ACC112 (cell line): ENCODE measurements at regions not wholly inside any gene's neighbourhood (a gene's known extent, or its start where the extent isn't known, plus 50 kb on each side); places are given as distances from the start of the nearest gene placed in this dataset.
A peak's percentile ranks its signal among the peaks of the same experiment; 100 is the strongest.

Experiments
- H2AFZ ChIP-seq: fragments of 200-600 bp; sonication (generic); one replicate; pipeline ENCODE4 v1.6.0; 2017; ENCODE audit warnings: antibody characterized with exemption, low read length; ENCODE audit not compliant: unreplicated experiment
- H3K27ac ChIP-seq: fragments of 200-600 bp; sonication (generic); 2 replicates; pipeline ENCODE4 v1.5.1; 2014; ENCODE audit warnings: low read depth, mild to moderate bottlenecking, antibody characterized with exemption, low read length, moderate library complexity
- H3K27me3 ChIP-seq: fragments of 200-600 bp; sonication (generic); 2 replicates; pipeline ENCODE4 v1.6.1; 2014; ENCODE audit warnings: mild to moderate bottlenecking, antibody characterized with exemption, low read length, moderate library complexity, mixed read lengths; ENCODE audit not compliant: insufficient read depth
- H3K36me3 ChIP-seq: fragments of 200-600 bp; sonication (generic); 2 replicates; pipeline ENCODE4 v1.6.1; 2016; ENCODE audit warnings: mild to moderate bottlenecking, antibody characterized with exemption, low read length, moderate library complexity, mixed read lengths; ENCODE audit not compliant: insufficient read depth
- H3K4me1 ChIP-seq: fragments of 200-600 bp; sonication (generic); one replicate; pipeline ENCODE4 v1.6.1; 2016; ENCODE audit warnings: low read length, mixed read lengths; ENCODE audit not compliant: insufficient read depth, unreplicated experiment, control insufficient read depth
- H3K4me3 ChIP-seq: fragments of 200-600 bp; sonication (generic); 2 replicates; pipeline ENCODE4 v1.5.1; 2014; ENCODE audit warnings: mild to moderate bottlenecking, low read depth, low read length
- H3K79me2 ChIP-seq: fragments of 200-600 bp; sonication (generic); one replicate; pipeline ENCODE4 v1.6.0; 2016; ENCODE audit warnings: low read length; ENCODE audit not compliant: control insufficient read depth, unreplicated experiment, insufficient read depth

DNA sequence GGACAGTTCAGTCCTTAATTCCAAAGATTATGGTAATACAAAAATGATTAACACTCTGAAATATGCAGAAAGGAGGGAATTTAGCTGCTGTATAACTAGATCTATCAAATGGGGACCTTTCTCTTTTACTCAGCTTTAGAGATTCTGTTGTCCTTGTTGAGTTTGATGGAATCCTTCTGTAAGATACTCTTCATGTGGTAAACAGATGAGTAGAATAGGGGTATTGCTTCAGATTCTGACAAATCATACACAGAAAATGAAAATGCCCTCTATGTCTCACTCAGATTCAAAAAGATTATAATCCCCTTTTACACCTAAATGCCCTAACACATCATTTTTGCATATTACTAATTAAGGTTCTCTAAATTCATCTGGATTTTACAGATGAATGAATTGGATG is 50.7 kb downstream of the ARHGAP35 start:
- H3K4me1 ChIP-seq = peaks cover 41% of the 10 kb centered on the region
- H2AFZ ChIP-seq = no peak overlapping the region
- H3K36me3 ChIP-seq = no peaks in the 10 kb centered on the region
- no peak overlapping the region for H3K4me3 ChIP-seq
- H3K27me3 ChIP-seq = no peaks in the 10 kb centered on the region
- H3K79me2 ChIP-seq = peaks cover 74% of the 10 kb centered on the region
- no peak overlapping the region for H3K27ac ChIP-seq

DNA sequence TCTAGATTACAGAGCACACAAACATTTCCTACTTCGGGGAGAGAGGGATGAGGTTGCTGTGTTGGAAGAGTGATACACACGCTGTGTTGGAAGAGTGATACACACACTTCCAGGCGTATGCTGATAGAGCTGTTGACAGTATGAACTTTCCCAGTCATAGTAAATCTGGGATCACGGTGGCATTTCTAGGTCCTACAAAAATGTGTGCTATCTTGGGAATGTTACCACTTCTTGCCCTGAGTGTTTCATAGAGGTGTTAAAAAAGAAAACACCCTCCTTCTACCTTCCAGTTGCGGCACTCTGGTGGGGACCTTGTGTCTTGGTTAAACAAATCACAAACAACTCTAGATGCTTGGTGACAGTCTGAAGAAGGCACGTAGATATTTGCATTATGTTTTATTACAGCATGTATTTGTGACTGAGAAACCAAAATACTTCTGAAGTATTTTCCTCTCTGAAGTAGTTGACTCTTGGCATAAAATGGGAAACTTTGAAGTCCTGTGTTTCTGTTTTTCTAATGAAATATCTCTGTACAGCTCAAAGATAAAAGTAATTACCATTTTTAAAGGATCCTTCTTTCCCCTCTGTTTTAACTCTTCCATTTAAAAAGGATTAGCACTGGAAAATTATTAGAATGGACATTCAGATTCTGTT is 52.5 kb downstream of the ARHGAP35 start:
- H2AFZ ChIP-seq = no peak overlapping the region
- peak overlapping the region; percentile 13 for H3K4me3 ChIP-seq
- H3K27ac ChIP-seq = peak overlapping the region; percentile 63
- H3K4me1 ChIP-seq = peaks cover 41% of the 10 kb centered on the region
- no peaks in the 10 kb centered on the region for H3K36me3 ChIP-seq
- H3K27me3 ChIP-seq = no peaks in the 10 kb centered on the region
- H3K79me2 ChIP-seq = peaks cover 79% of the 10 kb centered on the region

DNA sequence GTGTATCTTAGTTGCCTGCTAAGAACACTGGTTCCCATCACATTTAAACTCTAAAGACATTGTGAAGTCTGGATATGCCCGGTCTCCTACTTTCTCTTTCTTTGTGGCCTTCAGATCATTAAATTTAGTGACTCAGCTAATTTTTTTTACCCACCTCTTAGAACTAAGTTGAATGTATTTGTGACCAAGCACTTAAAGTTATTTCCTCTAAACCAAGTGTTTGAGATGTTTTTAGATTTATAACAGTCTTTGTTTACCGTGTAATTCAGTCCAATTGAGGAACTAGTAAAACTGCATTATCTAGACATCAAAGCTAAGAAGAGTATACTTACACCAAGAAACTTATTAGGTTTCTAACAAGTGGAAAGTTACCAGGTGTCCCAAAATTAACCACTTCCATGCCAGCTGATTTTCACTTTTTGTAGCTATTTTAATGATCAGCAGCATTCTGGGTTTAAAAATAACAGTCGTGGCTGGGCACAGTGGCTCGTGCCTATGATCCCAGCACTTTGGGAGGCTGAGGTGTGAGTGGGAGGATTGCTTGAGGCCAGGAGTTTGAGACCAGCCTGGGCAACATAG is 53.1 kb downstream of the ARHGAP35 start:
- Histone ChIP-seq H3K4me3 (peak overlapping the region; percentile 13), H3K4me1 (peaks cover 43% of the 10 kb centered on the region), H3K79me2 (peaks cover 79% of the 10 kb centered on the region), H2AFZ (no peak overlapping the region), H3K27me3 (no peaks in the 10 kb centered on the region), H3K36me3 (0 out of 2 replicates have a peak, but pooled peaks cover 6% of the 10 kb centered on the region), H3K27ac (peak overlapping the region; percentile 63)

DNA sequence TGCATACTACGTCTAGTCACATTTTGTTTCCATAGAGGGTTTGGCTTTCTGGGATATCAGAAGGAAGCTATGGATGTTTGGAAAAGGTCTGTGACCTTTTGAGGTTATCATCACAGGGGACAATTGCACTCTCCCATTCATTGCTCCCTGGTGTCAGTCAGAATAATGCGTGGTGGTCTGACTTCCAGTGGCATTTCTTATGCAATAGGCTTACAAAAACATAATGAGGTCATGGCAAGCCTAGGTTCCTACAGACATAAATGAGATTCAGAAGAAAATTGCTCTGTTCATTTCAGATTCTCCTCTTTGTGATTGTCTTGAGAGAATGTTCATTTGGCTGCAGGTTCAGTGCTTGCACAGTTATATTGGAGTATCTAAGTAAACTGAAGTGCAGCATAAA is 54.6 kb downstream of the ARHGAP35 start:
- peaks cover 16% of the 10 kb centered on the region; the same call in 1 of the 2 replicates for H3K36me3 ChIP-seq
- peaks cover 85% of the 10 kb centered on the region for H3K79me2 ChIP-seq
- no peak overlapping the region for H3K4me3 ChIP-seq
- no peak overlapping the region for H2AFZ ChIP-seq
- no peaks in the 10 kb centered on the region for H3K27me3 ChIP-seq
- H3K27ac ChIP-seq = no peak overlapping the region; the same call in 1 of the 2 replicates
- H3K4me1 ChIP-seq = peaks cover 42% of the 10 kb centered on the region

DNA sequence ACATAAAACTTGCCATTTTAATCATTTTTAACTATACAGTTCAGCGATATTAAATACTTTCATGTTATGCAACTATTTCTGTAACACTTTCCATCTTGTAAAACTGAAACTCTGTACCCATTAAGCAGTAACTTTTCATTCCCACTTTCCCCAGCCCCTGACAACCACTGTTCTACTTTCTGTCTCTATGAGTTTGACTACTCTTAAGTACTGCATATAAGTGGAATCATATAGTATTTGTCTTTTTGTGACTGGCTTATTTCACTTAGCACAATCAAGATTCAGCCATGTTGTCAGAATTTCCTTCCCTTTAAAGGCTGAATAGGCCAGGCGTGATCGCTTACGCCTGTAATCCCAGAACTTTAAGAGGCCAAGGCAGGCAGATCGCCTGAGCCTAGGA is 56.2 kb downstream of the ARHGAP35 start:
- no peaks in the 10 kb centered on the region for H3K27me3 ChIP-seq
- no peak overlapping the region for H2AFZ ChIP-seq
- peaks cover 92% of the 10 kb centered on the region for H3K79me2 ChIP-seq
- peaks cover 23% of the 10 kb centered on the region; the same call in 1 of the 2 replicates for H3K36me3 ChIP-seq
- no peak overlapping the region for H3K27ac ChIP-seq
- peaks cover 42% of the 10 kb centered on the region for H3K4me1 ChIP-seq
- H3K4me3 ChIP-seq = no peak overlapping the region

DNA sequence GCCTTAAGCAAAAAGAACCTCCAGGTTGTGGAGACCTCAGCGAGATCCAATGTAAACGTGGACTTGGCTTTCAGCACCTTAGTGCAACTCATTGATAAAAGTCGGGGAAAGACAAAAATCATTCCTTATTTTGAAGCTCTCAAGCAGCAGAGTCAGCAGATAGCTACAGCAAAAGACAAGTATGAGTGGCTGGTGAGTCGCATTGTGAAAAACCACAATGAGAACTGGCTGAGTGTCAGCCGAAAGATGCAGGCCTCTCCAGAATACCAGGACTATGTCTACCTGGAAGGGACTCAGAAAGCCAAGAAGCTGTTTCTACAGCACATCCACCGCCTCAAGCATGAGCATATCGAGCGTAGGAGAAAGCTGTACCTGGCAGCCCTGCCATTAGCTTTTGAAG is 58.5 kb downstream of the ARHGAP35 start:
- peaks cover 26% of the 10 kb centered on the region for H3K4me1 ChIP-seq
- H3K27ac ChIP-seq = no peak overlapping the region; the same call in 1 of the 2 replicates
- no peak overlapping the region for H3K4me3 ChIP-seq
- H3K36me3 ChIP-seq = peaks cover 30% of the 10 kb centered on the region
- H3K79me2 ChIP-seq = peaks cover 84% of the 10 kb centered on the region
- no peaks in the 10 kb centered on the region for H3K27me3 ChIP-seq
- no peak overlapping the region for H2AFZ ChIP-seq

DNA sequence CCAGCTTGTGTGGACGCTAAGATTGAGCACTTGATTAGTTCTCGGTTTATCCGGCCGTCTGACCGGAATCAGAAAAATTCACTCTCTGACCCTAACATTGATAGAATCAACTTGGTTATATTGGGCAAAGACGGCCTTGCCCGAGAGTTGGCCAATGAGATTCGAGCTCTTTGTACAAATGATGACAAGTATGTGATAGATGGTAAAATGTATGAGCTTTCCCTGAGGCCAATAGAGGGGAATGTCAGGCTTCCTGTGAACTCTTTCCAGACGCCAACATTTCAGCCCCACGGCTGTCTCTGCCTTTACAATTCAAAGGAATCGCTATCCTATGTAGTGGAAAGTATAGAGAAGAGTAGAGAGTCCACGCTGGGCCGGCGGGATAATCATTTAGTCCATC is 59.6 kb downstream of the ARHGAP35 start:
- Histone ChIP-seq H3K79me2 (peaks cover 83% of the 10 kb centered on the region), H2AFZ (no peak overlapping the region), H3K27me3 (no peaks in the 10 kb centered on the region), H3K4me1 (peaks cover 27% of the 10 kb centered on the region), H3K36me3 (peaks cover 30% of the 10 kb centered on the region), H3K4me3 (no peak overlapping the region), H3K27ac (no peak overlapping the region)

DNA sequence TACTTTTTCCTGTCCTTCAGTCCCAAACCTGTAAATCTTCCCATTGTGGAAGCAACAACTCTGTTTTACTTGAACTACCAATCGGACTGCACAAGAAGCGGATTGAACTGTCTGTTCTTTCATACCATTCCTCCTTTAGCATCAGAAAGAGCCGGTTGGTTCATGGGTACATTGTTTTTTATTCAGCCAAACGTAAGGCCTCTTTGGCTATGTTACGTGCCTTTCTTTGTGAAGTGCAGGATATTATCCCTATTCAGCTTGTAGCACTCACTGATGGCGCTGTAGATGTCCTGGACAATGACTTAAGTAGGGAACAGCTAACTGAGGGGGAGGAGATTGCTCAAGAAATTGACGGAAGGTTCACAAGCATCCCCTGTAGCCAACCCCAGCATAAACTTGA is 60.3 kb downstream of the ARHGAP35 start:
- Histone ChIP-seq H3K4me3 (no peak overlapping the region), H3K27me3 (no peaks in the 10 kb centered on the region), H2AFZ (no peak overlapping the region), H3K36me3 (peaks cover 30% of the 10 kb centered on the region), H3K79me2 (peaks cover 84% of the 10 kb centered on the region), H3K27ac (no peak overlapping the region), H3K4me1 (peaks cover 28% of the 10 kb centered on the region)

DNA sequence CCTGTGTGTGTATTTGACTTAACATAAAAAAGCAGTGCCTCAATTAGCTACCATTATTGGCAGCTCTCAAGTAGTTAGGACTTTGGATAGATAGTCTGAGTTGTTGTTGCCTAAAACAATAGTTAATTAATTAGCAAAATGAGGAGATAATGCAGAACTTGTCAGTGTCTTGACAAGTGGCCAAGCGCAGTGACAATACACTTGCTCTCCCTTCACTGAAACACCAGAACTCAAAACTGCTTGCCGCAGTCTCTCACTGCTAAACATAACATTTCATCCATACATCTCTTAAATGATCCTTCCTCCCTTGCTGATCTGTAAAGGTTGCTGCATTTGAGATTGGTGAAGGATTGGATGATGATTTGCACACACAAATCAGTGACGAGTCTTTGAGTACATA is 61.7 kb downstream of the ARHGAP35 start:
- no peaks in the 10 kb centered on the region for H3K27me3 ChIP-seq
- H3K27ac ChIP-seq = no peak overlapping the region
- no peak overlapping the region for H2AFZ ChIP-seq
- H3K4me1 ChIP-seq = peaks cover 36% of the 10 kb centered on the region
- no peak overlapping the region for H3K4me3 ChIP-seq
- peaks cover 30% of the 10 kb centered on the region for H3K36me3 ChIP-seq
- H3K79me2 ChIP-seq = peaks cover 84% of the 10 kb centered on the region

DNA sequence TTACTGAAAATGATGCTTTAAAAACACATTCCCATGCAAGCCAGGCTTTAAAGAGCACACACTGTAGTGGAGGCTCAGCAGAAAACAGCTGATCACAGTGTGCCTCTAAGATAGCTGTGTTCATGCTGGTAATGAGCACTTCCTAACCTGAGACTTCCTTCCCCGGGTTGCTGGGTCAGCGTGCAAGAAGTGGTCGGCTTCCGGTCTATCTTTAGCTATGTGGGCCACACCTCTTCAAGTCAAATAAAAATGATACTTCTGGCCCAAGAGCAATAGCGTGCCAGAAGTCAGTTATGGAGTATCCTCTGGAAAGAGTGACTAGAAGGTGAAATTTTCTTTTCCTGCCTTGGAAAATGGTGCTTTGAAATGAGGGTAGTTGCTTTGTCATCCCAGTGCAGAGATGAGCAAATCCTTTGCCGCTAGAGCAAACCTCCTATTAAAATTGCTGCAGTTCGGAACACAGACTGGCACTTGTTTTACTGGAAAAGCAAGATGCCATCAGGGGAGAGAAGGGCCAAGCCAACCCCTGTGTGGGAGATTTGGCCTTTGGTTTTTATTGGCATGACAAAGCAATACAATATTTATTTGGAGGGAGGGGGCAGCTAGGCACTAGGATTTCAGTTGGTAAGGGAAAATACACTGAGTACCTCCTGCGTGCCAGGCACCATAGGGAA is 64.2 kb downstream of the ARHGAP35 start:
- H3K36me3 ChIP-seq = peaks cover 17% of the 10 kb centered on the region
- peaks cover 34% of the 10 kb centered on the region for H3K4me1 ChIP-seq

More for the DNA sequence above, 64.2 kb downstream of the ARHGAP35 start:
- H3K4me3 ChIP-seq = no peak overlapping the region
- no peak overlapping the region for H2AFZ ChIP-seq
- peak overlapping the region; percentile 63; the same call in 1 of the 2 replicates for H3K27ac ChIP-seq
- peaks cover 81% of the 10 kb centered on the region for H3K79me2 ChIP-seq
- H3K27me3 ChIP-seq = no peaks in the 10 kb centered on the region
